CD4-positive, alpha-beta memory T cell (primary cell): ENCODE measurements at regions not wholly inside any gene's neighbourhood (a gene's known extent, or its start where the extent isn't known, plus 50 kb on each side); places are given as distances from the start of the nearest gene placed in this dataset.

Experiments used
- CTCF ChIA-PET: fragments of 350-600 bp; sonication (Branson Sonifier 250); formaldehyde crosslinking; loops from one replicate; lab custom pipeline; 2021; ENCODE audit warnings: inconsistent platforms; ENCODE audit not compliant: partially characterized antibody; lab: Charles Lee
- POLR2A ChIA-PET: fragments of 350-600 bp; sonication (Branson Sonifier 250); formaldehyde crosslinking; loops from one replicate; lab custom pipeline; 2021; ENCODE audit not compliant: partially characterized antibody; lab: Charles Lee
- DNase-seq, 5 donors: peaks; one replicate each; pipeline versions ENCODE4 v3.0.0 to v3.0.0-alpha.2; 2020 to 2022; ENCODE audit warnings: mixed read lengths in 1 of 5
- H3K27ac ChIP-seq: one replicate; pipeline ENCODE4 v1.7.0; 2013; ENCODE audit warnings: low read depth, low read length
- H3K27me3 ChIP-seq: 2 replicates; pipeline ENCODE4 v1.7.0; 2013; ENCODE audit warnings: mild to moderate bottlenecking, low read length, moderate library complexity; ENCODE audit not compliant: insufficient read depth
- H3K36me3 ChIP-seq: 2 replicates; pipeline ENCODE4 v1.7.0; 2013; ENCODE audit warnings: mild to moderate bottlenecking, low read length, moderate library complexity; ENCODE audit not compliant: insufficient read depth
- H3K4me1 ChIP-seq: 2 replicates; pipeline ENCODE4 v1.7.0; 2013; ENCODE audit warnings: mild to moderate bottlenecking, low read length, moderate library complexity; ENCODE audit not compliant: insufficient read depth
- H3K4me3 ChIP-seq, 2 donors: one replicate each; pipeline ENCODE4 v1.7.0; 2013; ENCODE audit warnings: low read length in 2 of 2, mild to moderate bottlenecking in 1 of 2
- H3K9me3 ChIP-seq, 2 donors: one replicate each; pipeline ENCODE4 v1.7.0; 2013; ENCODE audit warnings: low read length in 2 of 2, control low read depth in 1 of 2; ENCODE audit not compliant: control insufficient read depth in 1 of 2
- H3K27ac Mint-ChIP-seq, 7 donors: one replicate each; pipeline ENCODE4 v1.8.0; 2020 to 2021; ENCODE audit warnings: mixed read lengths in 7 of 7, mild to moderate bottlenecking in 6 of 7, inconsistent platforms in 3 of 7, moderate library complexity in 3 of 7
- H3K27me3 Mint-ChIP-seq, 2 donors: one replicate each; pipeline ENCODE4 v1.8.0; 2020 to 2021; ENCODE audit warnings: mixed read lengths in 2 of 2
- H3K36me3 Mint-ChIP-seq, 2 donors: one replicate each; pipeline ENCODE4 v1.8.0; 2020 to 2021; ENCODE audit warnings: mixed read lengths in 2 of 2, inconsistent platforms in 1 of 2, mild to moderate bottlenecking in 1 of 2
- H3K4me1 Mint-ChIP-seq, 4 donors: one replicate each; pipeline ENCODE4 v1.8.0; 2020 to 2021; ENCODE audit warnings: mixed read lengths in 4 of 4, mild to moderate bottlenecking in 1 of 4
- H3K4me3 Mint-ChIP-seq, 8 donors: one replicate each; pipeline ENCODE4 v1.8.0; 2020 to 2021; ENCODE audit warnings: mixed read lengths in 8 of 8, mild to moderate bottlenecking in 7 of 8, moderate library complexity in 6 of 8, inconsistent platforms in 3 of 8
- H3K9me3 Mint-ChIP-seq, 8 donors: one replicate each; pipeline ENCODE4 v1.8.0; 2020 to 2021; ENCODE audit warnings: mixed read lengths in 8 of 8, mild to moderate bottlenecking in 5 of 8, inconsistent platforms in 3 of 8, moderate library complexity in 1 of 8
- intact Hi-C: fragments of 100-400 bp; cut with micrococcal nuclease; formaldehyde crosslinking; loops from one replicate; pipeline ENCODE4 v1.15.1; 2023

- no peak for DNase-seq
- no peaks in the 10 kb centered on the region for H3K36me3 Mint-ChIP-seq
- H3K36me3 ChIP-seq = no peaks in the 10 kb centered on the region
- no peaks in the 10 kb centered on the region for H3K4me1 Mint-ChIP-seq
- H3K9me3 Mint-ChIP-seq = peaks cover 0 to 6% (median 0%) of the 10 kb centered on the region in 8 donors
- no peak overlapping the region for H3K27ac Mint-ChIP-seq
- no peak overlapping the region for H3K27ac ChIP-seq
- intact Hi-C loops = no loop called here
- no peaks in the 10 kb centered on the region for H3K9me3 ChIP-seq
- no peaks in the 10 kb centered on the region for H3K27me3 ChIP-seq
- H3K4me3 Mint-ChIP-seq = no peak overlapping the region
- no peaks in the 10 kb centered on the region for H3K4me1 ChIP-seq
- CTCF ChIA-PET = no interaction called here
- no peak overlapping the region for H3K4me3 ChIP-seq
- POLR2A ChIA-PET = no interaction called here
- H3K27me3 Mint-ChIP-seq = no peaks in the 10 kb centered on the region
Observed at GRCh38 chr5:114952876-114953275, 216.8 kb downstream of the TRIM36 start.

- POLR2A ChIA-PET = no interaction called here
- Mint-ChIP-seq H3K4me1 (no peaks in the 10 kb centered on the region), H3K27me3 (no peaks in the 10 kb centered on the region), H3K9me3 (peaks cover 0 to 6% (median 0%) of the 10 kb centered on the region in 8 donors), H3K27ac (no peak overlapping the region), H3K36me3 (no peaks in the 10 kb centered on the region), H3K4me3 (no peak overlapping the region)
- CTCF ChIA-PET = no interaction called here
- H3K36me3 ChIP-seq = no peaks in the 10 kb centered on the region
- no peaks in the 10 kb centered on the region for H3K9me3 ChIP-seq
- no peak overlapping the region for H3K27ac ChIP-seq
- no peak for DNase-seq
- intact Hi-C loops = no loop called here
- no peak overlapping the region for H3K4me3 ChIP-seq
- H3K27me3 ChIP-seq = no peaks in the 10 kb centered on the region
- no peaks in the 10 kb centered on the region for H3K4me1 ChIP-seq
Observed at GRCh38 chr5:114949756-114950155, 220.0 kb downstream of the TRIM36 start.

DNA sequence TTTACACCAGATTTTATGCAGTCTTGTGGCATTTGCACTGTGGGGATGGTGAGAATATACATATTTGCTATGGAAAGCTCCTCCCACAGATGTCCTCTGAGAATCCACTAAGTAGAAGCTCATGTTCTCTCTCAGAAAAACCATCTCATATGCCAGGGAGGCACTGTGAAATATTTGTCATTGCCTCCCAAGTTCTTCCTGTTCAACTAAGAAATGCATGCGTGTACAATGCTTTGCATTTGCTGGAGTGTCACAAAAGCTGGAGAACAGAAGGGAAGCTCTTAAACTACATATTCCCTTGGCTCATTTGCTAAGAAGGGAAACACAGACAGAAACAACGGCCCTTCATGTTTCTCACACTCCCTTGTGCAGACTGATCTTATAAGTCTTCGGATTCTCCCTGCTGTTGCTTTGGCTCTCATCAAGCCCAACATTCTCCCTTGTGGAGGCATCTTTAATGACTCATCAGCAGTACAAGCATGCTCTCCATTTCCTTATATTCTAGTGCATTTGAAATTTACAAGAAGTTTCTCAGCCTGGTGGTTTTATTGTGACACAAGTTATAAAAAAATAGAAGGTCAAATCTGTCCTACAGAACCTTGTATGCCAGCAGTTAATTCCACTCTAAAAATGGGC is 220.6 kb downstream of the TRIM36 start:
- CTCF ChIA-PET = no interaction called here
- H3K4me3 Mint-ChIP-seq = no peak overlapping the region
- H3K27me3 Mint-ChIP-seq = no peaks in the 10 kb centered on the region
- Histone ChIP-seq H3K4me3 (no peak overlapping the region), H3K36me3 (no peaks in the 10 kb centered on the region), H3K9me3 (no peaks in the 10 kb centered on the region), H3K27me3 (no peaks in the 10 kb centered on the region), H3K4me1 (no peaks in the 10 kb centered on the region), H3K27ac (no peak overlapping the region)
- POLR2A ChIA-PET = no interaction called here
- H3K36me3 Mint-ChIP-seq = no peaks in the 10 kb centered on the region
- peaks cover 0 to 2% (median 0%) of the 10 kb centered on the region in 8 donors for H3K9me3 Mint-ChIP-seq
- DNase-seq = no peak
- H3K27ac Mint-ChIP-seq = no peak overlapping the region
- no peaks in the 10 kb centered on the region for H3K4me1 Mint-ChIP-seq
- intact Hi-C loops = no loop called here

GRCh38 chr5:114948363-114948762 is 221.3 kb downstream of the TRIM36 start:
- Histone ChIP-seq H3K9me3 (no peaks in the 10 kb centered on the region), H3K4me1 (no peaks in the 10 kb centered on the region), H3K4me3 (no peak overlapping the region), H3K27ac (no peak overlapping the region), H3K36me3 (no peaks in the 10 kb centered on the region), H3K27me3 (no peaks in the 10 kb centered on the region)
- Mint-ChIP-seq H3K36me3 (no peaks in the 10 kb centered on the region), H3K27ac (no peak overlapping the region), H3K4me1 (no peaks in the 10 kb centered on the region), H3K9me3 (peaks cover 0 to 2% (median 0%) of the 10 kb centered on the region in 8 donors), H3K4me3 (no peak overlapping the region), H3K27me3 (no peaks in the 10 kb centered on the region)
- no peak for DNase-seq
- CTCF ChIA-PET = no interaction called here
- POLR2A ChIA-PET = no interaction called here
- intact Hi-C loops = no loop called here

GRCh38 chr5:114940709-114941108 is 229.0 kb downstream of the TRIM36 start:
- ChIA-PET POLR2A (no interaction called here), CTCF (no interaction called here)
- no peak overlapping the region for H3K4me3 ChIP-seq
- no peaks in the 10 kb centered on the region for H3K36me3 ChIP-seq
- no peak for DNase-seq
- no peak overlapping the region for H3K4me3 Mint-ChIP-seq
- no peak overlapping the region for H3K27ac Mint-ChIP-seq
- H3K36me3 Mint-ChIP-seq = no peaks in the 10 kb centered on the region
- no peak overlapping the region for H3K27ac ChIP-seq
- intact Hi-C loops = no loop called here
- no peaks in the 10 kb centered on the region for H3K4me1 Mint-ChIP-seq
- no peaks in the 10 kb centered on the region for H3K4me1 ChIP-seq
- H3K9me3 Mint-ChIP-seq = peaks cover 9 to 35% (median 19%) of the 10 kb centered on the region in 8 donors
- H3K9me3 ChIP-seq = no peaks in the 10 kb centered on the region
- H3K27me3 ChIP-seq = no peaks in the 10 kb centered on the region
- H3K27me3 Mint-ChIP-seq = no peaks in the 10 kb centered on the region

- peaks cover 7 to 25% (median 13%) of the 10 kb centered on the region in 8 donors for H3K9me3 Mint-ChIP-seq
- H3K27ac ChIP-seq = no peak overlapping the region
- CTCF ChIA-PET = no interaction called here
- H3K27ac Mint-ChIP-seq = no peak overlapping the region
- no peaks in the 10 kb centered on the region for H3K9me3 ChIP-seq
- no peak for DNase-seq
- H3K4me1 ChIP-seq = no peaks in the 10 kb centered on the region
- H3K36me3 ChIP-seq = no peaks in the 10 kb centered on the region
- no peaks in the 10 kb centered on the region for H3K27me3 ChIP-seq
- intact Hi-C loops = no loop called here
- POLR2A ChIA-PET = no interaction called here
- H3K36me3 Mint-ChIP-seq = no peaks in the 10 kb centered on the region
- peaks cover 0 to 2% of the 10 kb centered on the region in 2 donors for H3K27me3 Mint-ChIP-seq
- no peak overlapping the region for H3K4me3 Mint-ChIP-seq
- H3K4me3 ChIP-seq = no peak overlapping the region
- no peaks in the 10 kb centered on the region for H3K4me1 Mint-ChIP-seq
Observed at GRCh38 chr5:114935490-114935889, 234.2 kb downstream of the TRIM36 start.

- ChIA-PET CTCF (no interaction called here), POLR2A (no interaction called here)
- H3K4me1 ChIP-seq = no peaks in the 10 kb centered on the region
- peaks cover 0 to 15% (median 0%) of the 10 kb centered on the region in 8 donors for H3K9me3 Mint-ChIP-seq
- no peak overlapping the region for H3K27ac Mint-ChIP-seq
- no peak for DNase-seq
- intact Hi-C loops = no loop called here
- H3K4me1 Mint-ChIP-seq = no peaks in the 10 kb centered on the region
- no peaks in the 10 kb centered on the region for H3K9me3 ChIP-seq
- H3K4me3 ChIP-seq = no peak overlapping the region
- H3K27me3 ChIP-seq = no peaks in the 10 kb centered on the region
- no peak overlapping the region for H3K27ac ChIP-seq
- no peaks in the 10 kb centered on the region for H3K36me3 Mint-ChIP-seq
- no peaks in the 10 kb centered on the region for H3K36me3 ChIP-seq
- no peaks in the 10 kb centered on the region for H3K27me3 Mint-ChIP-seq
- no peak overlapping the region for H3K4me3 Mint-ChIP-seq
Observed at GRCh38 chr5:114928644-114929462, 240.9 kb downstream of the TRIM36 start.
